ENCODE measurements at regions not wholly inside any gene's neighbourhood (a gene's known extent, or its start where the extent isn't known, plus 50 kb on each side); places are given as distances from the start of the nearest gene placed in this dataset.
A peak's percentile ranks its signal among the peaks of the same experiment; 100 is the strongest.

DNA sequence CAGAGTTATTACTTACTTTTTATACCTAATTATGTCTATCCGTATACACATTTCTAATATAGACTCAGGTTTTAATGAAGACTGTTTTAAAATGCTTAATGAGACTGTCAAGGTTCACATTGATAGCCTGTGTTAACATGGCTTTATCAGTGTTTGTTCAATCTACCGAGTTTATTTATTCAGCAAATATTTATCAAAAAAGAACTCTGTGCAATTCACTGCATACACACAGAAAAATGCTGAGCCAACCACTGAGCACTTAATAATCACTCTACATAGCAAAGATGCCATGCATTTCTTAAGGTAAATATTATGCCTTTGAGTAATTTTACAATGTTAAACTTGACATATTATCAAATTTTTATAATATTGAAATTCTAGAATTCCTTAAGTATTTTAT, 428.2 kb downstream of the ANXA1 start:
- no peaks in the 10 kb centered on the region for H3K4me1 ChIP-seq (ENCODE audit: control insufficient read depth, insufficient read depth, low read length)
- H3K9me3 ChIP-seq (ENCODE audit: control insufficient read depth, insufficient read depth, low read length), result no peaks in the 10 kb centered on the region
- H3K27ac ChIP-seq (ENCODE audit: low read length), result no peak overlapping the region
- WGBS (ENCODE audit: insufficient coverage, insufficient read length), result no CpG with 5 or more reads among the region's 2 CpGs
- no peak for DNase-seq (ENCODE audit: low read depth, low spot score)
- no peak overlapping the region for H3K4me3 ChIP-seq (ENCODE audit: low read length)
- H3K27me3 ChIP-seq (ENCODE audit: control insufficient read depth, insufficient read depth, low read length), result no peaks in the 10 kb centered on the region
- H3K36me3 ChIP-seq (ENCODE audit: control insufficient read depth, insufficient read depth, low read length), result no peaks in the 10 kb centered on the region

DNA sequence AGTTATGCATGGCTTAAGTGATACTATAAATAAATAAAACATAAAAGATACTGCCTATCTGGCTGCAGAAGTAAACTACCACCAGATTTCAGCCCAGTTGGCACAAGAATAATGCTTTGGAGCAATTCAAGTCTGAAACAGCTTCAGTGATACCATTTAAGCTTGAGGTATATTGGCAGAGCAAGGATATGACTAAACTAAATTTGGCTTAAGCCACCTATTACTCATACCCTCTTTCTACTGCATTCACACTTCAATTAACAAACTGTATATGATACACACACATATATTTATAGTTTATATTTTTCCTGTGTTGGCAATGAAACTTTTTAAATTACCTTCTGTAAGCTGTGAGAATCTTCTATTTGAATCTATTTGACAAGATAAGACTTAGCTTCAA, 431.9 kb downstream of the ANXA1 start:
- Histone ChIP-seq H3K9me3 (ENCODE audit: control insufficient read depth, insufficient read depth, low read length) (no peaks in the 10 kb centered on the region), H3K27me3 (ENCODE audit: control insufficient read depth, insufficient read depth, low read length) (no peaks in the 10 kb centered on the region), H3K27ac (ENCODE audit: low read length) (no peak overlapping the region), H3K4me1 (ENCODE audit: control insufficient read depth, insufficient read depth, low read length) (no peaks in the 10 kb centered on the region), H3K36me3 (ENCODE audit: control insufficient read depth, insufficient read depth, low read length) (no peaks in the 10 kb centered on the region), H3K4me3 (ENCODE audit: low read length) (no peak overlapping the region)
- no peak for DNase-seq (ENCODE audit: low read depth, low spot score)

DNA sequence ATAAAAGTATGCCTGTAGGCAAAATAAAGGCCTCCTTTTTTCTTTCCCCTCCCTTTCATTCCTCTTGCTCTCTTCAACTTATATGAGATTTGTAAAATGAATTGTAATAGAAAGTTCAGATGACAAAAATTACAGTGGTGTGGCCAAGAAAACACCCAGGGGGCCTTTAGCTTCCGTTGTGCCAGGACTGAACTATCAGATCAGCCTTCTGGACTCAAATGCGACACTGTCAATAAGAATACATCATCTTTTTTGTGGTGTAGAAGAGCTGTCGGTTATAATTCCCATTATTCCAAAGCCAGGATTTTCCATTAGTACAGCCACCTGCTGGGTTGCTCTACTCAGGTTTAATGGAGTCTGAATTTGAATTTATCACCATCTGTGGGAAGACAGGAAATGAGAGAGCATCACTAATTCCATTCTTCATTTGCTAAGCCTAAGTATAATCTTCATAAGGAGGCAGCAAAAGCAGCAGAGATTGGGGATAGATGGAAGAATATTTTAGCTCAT, 443.4 kb downstream of the ANXA1 start:
- no peak overlapping the region for H3K27ac ChIP-seq (ENCODE audit: low read length)
- no peaks in the 10 kb centered on the region for H3K36me3 ChIP-seq (ENCODE audit: control insufficient read depth, insufficient read depth, low read length)
- H3K27me3 ChIP-seq (ENCODE audit: control insufficient read depth, insufficient read depth, low read length), result no peaks in the 10 kb centered on the region
- H3K4me3 ChIP-seq (ENCODE audit: low read length), result no peak overlapping the region
- DNase-seq (ENCODE audit: low read depth, low spot score), result no peak
- H3K4me1 ChIP-seq (ENCODE audit: control insufficient read depth, insufficient read depth, low read length), result no peaks in the 10 kb centered on the region
- WGBS (ENCODE audit: insufficient coverage, insufficient read length), result no CpG with 5 or more reads among the region's 3 CpGs
- no peaks in the 10 kb centered on the region for H3K9me3 ChIP-seq (ENCODE audit: control insufficient read depth, insufficient read depth, low read length)

DNA sequence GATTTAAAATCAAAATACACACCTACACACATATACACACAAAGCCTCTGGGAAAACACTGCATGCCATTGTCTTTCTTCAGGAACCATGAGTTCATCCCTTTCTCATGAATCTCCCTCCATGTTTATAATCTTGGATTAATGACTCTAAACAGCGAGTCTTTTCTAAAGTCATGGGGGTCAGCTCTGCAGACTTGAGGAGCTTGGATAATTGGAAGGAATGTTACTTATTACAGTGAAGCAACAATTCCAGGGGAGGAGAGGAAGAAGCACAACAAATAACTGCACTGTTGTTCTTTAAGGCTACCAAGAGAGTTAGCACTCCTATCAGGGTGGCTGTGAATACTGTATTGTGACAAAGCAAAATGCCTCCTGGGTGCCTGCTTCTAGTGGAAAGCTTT, 444.7 kb downstream of the ANXA1 start:
- Histone ChIP-seq H3K36me3 (ENCODE audit: control insufficient read depth, insufficient read depth, low read length) (no peaks in the 10 kb centered on the region), H3K27ac (ENCODE audit: low read length) (no peak overlapping the region), H3K27me3 (ENCODE audit: control insufficient read depth, insufficient read depth, low read length) (no peaks in the 10 kb centered on the region), H3K9me3 (ENCODE audit: control insufficient read depth, insufficient read depth, low read length) (no peaks in the 10 kb centered on the region), H3K4me3 (ENCODE audit: low read length) (no peak overlapping the region), H3K4me1 (ENCODE audit: control insufficient read depth, insufficient read depth, low read length) (no peaks in the 10 kb centered on the region)
- WGBS (ENCODE audit: insufficient coverage, insufficient read length), result no CpG with 5 or more reads among the region's 1 CpG
- DNase-seq (ENCODE audit: low read depth, low spot score), result no peak

DNA sequence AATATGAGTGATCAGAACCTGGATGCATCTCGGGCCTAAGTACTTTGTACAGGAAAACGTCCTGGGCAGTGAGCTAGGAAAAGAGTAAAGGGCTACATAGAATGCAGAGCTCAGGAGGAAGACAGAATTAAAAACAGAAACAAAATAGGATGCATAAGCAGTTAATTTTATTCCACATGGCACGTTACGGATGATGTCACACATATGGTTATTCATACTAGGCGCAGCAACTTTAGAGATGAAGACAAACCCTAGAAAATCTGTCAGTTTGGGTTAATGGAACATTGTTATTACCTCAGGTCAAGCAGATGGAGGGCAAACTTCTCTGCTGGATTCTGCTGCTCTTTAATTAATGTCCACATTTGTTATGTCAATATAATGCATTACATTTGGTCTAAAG, 445.4 kb downstream of the ANXA1 start:
- Histone ChIP-seq H3K9me3 (ENCODE audit: control insufficient read depth, insufficient read depth, low read length) (no peaks in the 10 kb centered on the region), H3K4me1 (ENCODE audit: control insufficient read depth, insufficient read depth, low read length) (no peaks in the 10 kb centered on the region), H3K27ac (ENCODE audit: low read length) (no peak overlapping the region), H3K36me3 (ENCODE audit: control insufficient read depth, insufficient read depth, low read length) (no peaks in the 10 kb centered on the region), H3K27me3 (ENCODE audit: control insufficient read depth, insufficient read depth, low read length) (no peaks in the 10 kb centered on the region), H3K4me3 (ENCODE audit: low read length) (no peak overlapping the region)
- WGBS (ENCODE audit: insufficient coverage, insufficient read length), result no CpG with 5 or more reads among the region's 5 CpGs
- DNase-seq (ENCODE audit: low read depth, low spot score), result no peak

DNA sequence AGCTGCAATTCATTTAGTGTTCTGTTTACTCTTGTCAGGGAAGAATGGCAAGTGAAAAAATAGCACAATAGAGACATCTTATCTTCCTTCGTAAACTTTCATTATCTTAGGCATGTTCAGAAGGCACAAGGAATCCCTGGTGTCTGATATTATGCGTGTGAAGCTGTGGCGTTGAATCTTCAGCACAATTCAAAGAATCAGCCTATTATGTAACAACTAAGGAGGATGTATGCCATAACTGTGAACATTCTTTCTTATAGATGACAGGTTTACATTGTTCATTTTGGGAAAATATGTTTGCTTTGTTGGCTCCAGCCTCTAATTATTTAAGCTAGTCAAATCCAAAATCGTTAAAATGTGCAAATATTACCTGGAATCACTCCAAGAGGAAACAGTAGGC, 446.1 kb downstream of the ANXA1 start:
- no peak overlapping the region for H3K27ac ChIP-seq (ENCODE audit: low read length)
- H3K36me3 ChIP-seq (ENCODE audit: control insufficient read depth, insufficient read depth, low read length), result no peaks in the 10 kb centered on the region
- H3K9me3 ChIP-seq (ENCODE audit: control insufficient read depth, insufficient read depth, low read length), result no peaks in the 10 kb centered on the region
- no peak for DNase-seq (ENCODE audit: low read depth, low spot score)
- H3K4me3 ChIP-seq (ENCODE audit: low read length), result no peak overlapping the region
- WGBS (ENCODE audit: insufficient coverage, insufficient read length), result no CpG with 5 or more reads among the region's 4 CpGs
- no peaks in the 10 kb centered on the region for H3K4me1 ChIP-seq (ENCODE audit: control insufficient read depth, insufficient read depth, low read length)
- no peaks in the 10 kb centered on the region for H3K27me3 ChIP-seq (ENCODE audit: control insufficient read depth, insufficient read depth, low read length)

DNA sequence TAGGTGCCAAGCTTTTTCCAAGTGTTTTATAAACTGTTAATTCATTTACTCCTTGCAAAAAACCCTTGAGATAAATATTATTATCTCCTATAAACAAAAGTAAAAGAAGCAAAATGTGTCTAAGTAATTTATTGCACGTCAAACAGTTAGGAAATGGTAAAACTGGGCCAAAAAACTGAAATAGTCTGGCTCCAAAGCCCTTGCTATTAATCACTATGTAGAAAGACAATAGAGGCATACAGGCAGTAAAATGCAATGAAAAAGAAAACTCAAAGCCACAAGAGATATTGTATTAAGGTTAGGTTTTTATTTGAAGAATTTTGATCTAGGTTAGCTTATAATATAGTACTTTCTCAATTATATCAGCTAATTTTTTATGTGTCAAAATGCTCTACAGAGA, 457.7 kb downstream of the ANXA1 start:
- no peaks in the 10 kb centered on the region for H3K36me3 ChIP-seq (ENCODE audit: control insufficient read depth, insufficient read depth, low read length)
- no peak overlapping the region for H3K4me3 ChIP-seq (ENCODE audit: low read length)
- H3K27me3 ChIP-seq (ENCODE audit: control insufficient read depth, insufficient read depth, low read length), result no peaks in the 10 kb centered on the region
- no peaks in the 10 kb centered on the region for H3K4me1 ChIP-seq (ENCODE audit: control insufficient read depth, insufficient read depth, low read length)
- DNase-seq (ENCODE audit: low read depth, low spot score), result no peak
- no peaks in the 10 kb centered on the region for H3K9me3 ChIP-seq (ENCODE audit: control insufficient read depth, insufficient read depth, low read length)
- no CpG with 5 or more reads among the region's 1 CpG for WGBS (ENCODE audit: insufficient coverage, insufficient read length)
- H3K27ac ChIP-seq (ENCODE audit: low read length), result no peak overlapping the region

DNA sequence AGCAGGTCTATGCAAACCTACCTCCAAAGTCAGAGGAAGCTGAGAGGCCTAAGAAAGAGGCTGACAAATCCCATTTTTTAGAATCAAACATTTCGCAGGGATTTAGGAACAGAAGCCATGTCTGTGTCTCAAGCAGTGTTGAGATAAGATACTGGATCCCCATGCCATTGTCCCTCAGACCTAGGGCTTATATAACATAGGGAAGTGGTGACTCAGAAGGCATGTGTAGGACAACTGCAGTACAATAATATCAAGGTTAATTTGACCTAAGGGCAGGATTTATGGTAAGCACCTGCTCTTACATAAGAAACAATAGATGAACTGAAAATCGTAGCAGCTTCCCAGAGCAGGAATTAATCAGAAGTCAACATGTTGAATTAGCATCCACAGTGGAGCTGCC, 459.4 kb downstream of the ANXA1 start:
- H3K27ac ChIP-seq (ENCODE audit: low read length), result no peak overlapping the region
- H3K4me1 ChIP-seq (ENCODE audit: control insufficient read depth, insufficient read depth, low read length), result peaks cover 1% of the 10 kb centered on the region; the same call in 1 of the 2 replicates
- H3K27me3 ChIP-seq (ENCODE audit: control insufficient read depth, insufficient read depth, low read length), result no peaks in the 10 kb centered on the region
- no peak for DNase-seq (ENCODE audit: low read depth, low spot score)
- H3K9me3 ChIP-seq (ENCODE audit: control insufficient read depth, insufficient read depth, low read length), result no peaks in the 10 kb centered on the region
- no peaks in the 10 kb centered on the region for H3K36me3 ChIP-seq (ENCODE audit: control insufficient read depth, insufficient read depth, low read length)
- no CpG with 5 or more reads among the region's 2 CpGs for WGBS (ENCODE audit: insufficient coverage, insufficient read length)
- no peak overlapping the region for H3K4me3 ChIP-seq (ENCODE audit: low read length)

DNA sequence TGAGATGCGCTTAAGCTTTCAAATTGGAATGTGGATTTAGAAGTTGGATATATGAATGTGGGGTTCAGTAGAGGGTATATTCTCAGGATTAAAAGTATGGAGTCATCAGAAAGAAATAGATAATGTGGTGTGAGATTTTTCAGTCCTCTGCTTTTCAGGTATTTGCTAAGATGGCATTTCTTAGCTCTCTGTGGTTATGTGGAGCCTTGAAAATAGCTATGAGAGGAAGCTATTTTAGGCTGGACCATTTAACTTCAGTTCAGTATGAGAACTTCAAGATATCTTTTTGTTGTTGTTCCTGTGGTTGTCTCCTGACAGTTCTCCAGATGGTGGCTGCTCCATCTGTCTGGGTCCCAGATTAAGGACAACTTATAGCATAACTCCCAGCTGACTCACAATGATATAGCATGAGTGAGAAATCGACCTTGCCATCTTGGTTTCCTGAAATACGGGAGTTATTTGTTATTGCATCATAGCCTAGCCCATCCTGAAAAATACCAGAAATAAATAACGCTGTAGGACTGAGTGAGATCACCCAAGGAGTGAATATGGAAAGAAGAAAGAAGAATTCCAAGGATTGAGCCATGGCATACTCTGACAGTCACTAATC, 461.5 kb downstream of the ANXA1 start:
- Histone ChIP-seq H3K4me3 (ENCODE audit: low read length) (no peak overlapping the region), H3K27ac (ENCODE audit: low read length) (no peak overlapping the region), H3K4me1 (ENCODE audit: control insufficient read depth, insufficient read depth, low read length) (peaks cover 1% of the 10 kb centered on the region; the same call in 1 of the 2 replicates), H3K27me3 (ENCODE audit: control insufficient read depth, insufficient read depth, low read length) (no peaks in the 10 kb centered on the region), H3K9me3 (ENCODE audit: control insufficient read depth, insufficient read depth, low read length) (no peaks in the 10 kb centered on the region), H3K36me3 (ENCODE audit: control insufficient read depth, insufficient read depth, low read length) (no peaks in the 10 kb centered on the region)
- 100% methylated on average over 1 of the region's 4 CpGs for WGBS (ENCODE audit: insufficient coverage, insufficient read length)
- no peak for DNase-seq (ENCODE audit: low read depth, low spot score)

DNA sequence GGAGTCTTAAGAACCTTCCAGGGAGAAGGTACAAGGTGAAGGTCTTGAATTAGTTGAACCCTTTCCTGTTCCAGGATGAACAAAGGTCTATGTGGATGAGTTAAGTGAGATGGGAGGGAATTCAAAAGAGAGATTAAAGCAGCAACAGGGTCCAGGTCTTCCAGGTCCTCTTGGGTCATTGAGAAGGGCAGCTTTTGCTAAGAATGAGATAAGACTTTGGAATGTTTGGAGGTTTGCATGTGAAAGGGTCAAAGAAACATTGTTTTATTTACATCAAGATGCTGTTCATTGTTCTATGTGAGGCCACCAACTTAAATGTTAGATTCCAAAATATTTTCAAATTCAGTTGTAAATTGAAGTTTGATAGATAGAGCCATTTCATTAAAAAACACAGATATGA, 463.9 kb downstream of the ANXA1 start:
- Histone ChIP-seq H3K4me1 (ENCODE audit: control insufficient read depth, insufficient read depth, low read length) (peaks cover 1% of the 10 kb centered on the region; the same call in 1 of the 2 replicates), H3K27me3 (ENCODE audit: control insufficient read depth, insufficient read depth, low read length) (no peaks in the 10 kb centered on the region), H3K4me3 (ENCODE audit: low read length) (no peak overlapping the region), H3K9me3 (ENCODE audit: control insufficient read depth, insufficient read depth, low read length) (no peaks in the 10 kb centered on the region), H3K27ac (ENCODE audit: low read length) (no peak overlapping the region), H3K36me3 (ENCODE audit: control insufficient read depth, insufficient read depth, low read length) (no peaks in the 10 kb centered on the region)
- peak; percentile 20 for DNase-seq (ENCODE audit: low read depth, low spot score)

DNA sequence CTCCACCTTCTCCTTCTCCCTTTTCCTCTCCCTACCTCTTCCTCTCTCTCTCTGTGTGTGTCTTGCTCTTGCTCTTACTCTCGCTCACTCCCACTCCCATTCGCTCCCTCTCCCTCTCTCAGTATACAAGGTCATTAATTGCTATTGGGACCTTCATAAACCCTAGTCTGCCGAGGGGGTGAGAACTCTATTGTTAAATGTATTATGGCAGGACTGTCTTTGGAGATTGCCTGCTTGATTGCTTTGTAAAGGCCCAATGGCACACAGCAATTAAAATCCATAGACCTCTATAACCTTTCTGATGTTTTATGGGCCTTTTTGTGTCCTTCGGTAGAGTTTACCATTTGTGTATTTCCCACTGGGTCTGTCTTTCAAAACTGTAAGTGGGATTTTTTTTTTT, 465.9 kb downstream of the ANXA1 start:
- no peaks in the 10 kb centered on the region for H3K9me3 ChIP-seq (ENCODE audit: control insufficient read depth, insufficient read depth, low read length)
- DNase-seq (ENCODE audit: low read depth, low spot score), result no peak
- no peaks in the 10 kb centered on the region for H3K27me3 ChIP-seq (ENCODE audit: control insufficient read depth, insufficient read depth, low read length)
- H3K4me1 ChIP-seq (ENCODE audit: control insufficient read depth, insufficient read depth, low read length), result peaks cover 1% of the 10 kb centered on the region; the same call in 1 of the 2 replicates
- H3K36me3 ChIP-seq (ENCODE audit: control insufficient read depth, insufficient read depth, low read length), result no peaks in the 10 kb centered on the region
- WGBS (ENCODE audit: insufficient coverage, insufficient read length), result no CpG with 5 or more reads among the region's 4 CpGs
- H3K27ac ChIP-seq (ENCODE audit: low read length), result no peak overlapping the region
- H3K4me3 ChIP-seq (ENCODE audit: low read length), result no peak overlapping the region
